ENCODE measurements at regions not wholly inside any gene's neighbourhood (a gene's known extent, or its start where the extent isn't known, plus 50 kb on each side); places are given as distances from the start of the nearest gene placed in this dataset.
"Not testable (repeated sequence)": the region's sequence is repeated elsewhere in the genome, so short reads cannot be mapped to it uniquely, and the experiment has no call there.

DNA sequence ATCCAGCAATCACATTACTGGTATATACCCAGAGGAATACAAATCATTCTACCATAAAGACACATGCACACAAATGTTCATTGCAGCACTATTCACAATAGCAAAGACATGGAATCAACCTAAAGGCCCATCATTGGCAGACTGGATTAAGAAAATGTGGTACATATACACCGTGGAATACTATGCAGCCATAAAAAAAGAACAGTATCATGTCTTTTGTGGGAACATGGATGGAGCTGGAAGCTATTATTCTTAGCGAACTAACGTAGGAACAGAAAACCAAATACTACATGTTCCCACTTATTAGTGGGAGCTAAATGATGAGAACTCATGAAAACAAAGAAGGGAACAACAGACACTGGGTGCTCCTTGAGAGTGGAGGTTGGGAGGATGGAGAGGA lies 60.9 kb downstream of the PGRMC1 start:
- not testable (repeated sequence) for DNase-seq

- DNase-seq = peak in 1 of 56 donors; percentile 0
Measured at GRCh38 chrX:119299812-119300211, 63.7 kb downstream of the PGRMC1 start.

GRCh38 chrX:119303137-119303536 lies 67.1 kb downstream of the PGRMC1 start:
- DNase-seq = no peak

GRCh38 chrX:119325456-119325855 lies 73.7 kb upstream of the SLC25A43 start:
- no peak for DNase-seq

DNA sequence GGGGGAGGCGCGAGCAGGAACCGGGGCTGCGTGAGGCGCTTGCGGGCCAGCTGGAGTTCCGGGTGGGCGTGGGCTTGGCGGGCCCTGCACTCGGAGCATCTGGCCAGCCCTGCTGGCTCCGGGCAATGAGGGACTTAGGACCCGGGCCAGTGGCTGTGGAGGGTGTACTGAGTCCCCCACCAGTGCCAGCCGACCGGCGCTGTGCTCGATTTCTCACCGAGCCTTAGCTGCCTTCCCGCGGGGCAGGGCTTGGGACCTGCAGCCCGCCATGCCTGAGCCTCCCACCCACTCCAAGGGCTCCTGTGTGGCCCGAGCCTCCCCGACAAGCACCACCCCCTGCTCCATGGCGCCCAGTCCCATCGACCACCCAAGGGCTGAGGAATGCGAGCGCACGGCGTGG lies 67.3 kb upstream of the SLC25A43 start:
- DNase-seq = not testable (repeated sequence)

DNA sequence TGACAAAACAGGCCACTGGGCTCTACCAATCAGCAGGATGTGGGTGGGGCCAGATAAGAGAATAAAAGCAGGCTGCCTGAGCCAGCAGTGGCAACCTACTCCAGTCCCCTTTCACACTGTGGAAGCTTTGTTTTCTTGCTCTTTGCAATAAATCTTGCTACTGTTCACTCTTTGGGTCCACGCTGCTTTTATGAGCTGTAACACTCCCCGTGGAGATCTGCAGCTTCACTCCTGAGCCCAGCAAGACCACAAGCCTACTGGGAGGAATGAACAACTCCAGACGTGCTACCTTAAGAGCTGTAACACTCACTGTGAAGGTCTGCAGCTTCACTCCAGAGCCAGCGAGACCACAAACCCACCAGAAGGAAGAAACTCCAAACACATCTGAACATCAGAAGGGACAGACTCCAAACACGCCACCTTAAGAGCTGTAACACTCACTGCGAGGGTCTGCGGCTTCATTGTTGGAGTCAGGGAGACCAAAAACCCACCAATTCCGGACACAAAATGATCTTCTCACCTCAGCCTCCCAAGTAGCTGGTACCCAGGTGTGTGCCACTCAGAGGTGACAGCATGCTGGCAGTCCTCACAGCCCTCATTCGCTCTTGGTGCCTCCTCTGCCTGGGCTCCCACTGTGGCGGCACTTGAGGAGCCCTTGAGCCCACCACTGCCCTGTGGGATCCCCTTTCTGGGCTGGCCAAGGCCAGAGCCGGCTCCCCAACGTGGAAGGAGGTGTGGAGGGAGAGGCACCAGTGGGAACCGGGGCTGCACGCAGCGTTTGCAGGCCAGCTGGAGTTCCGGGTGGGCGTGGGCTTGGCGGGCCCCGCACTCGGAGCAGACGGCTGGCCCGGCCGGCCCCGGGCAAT lies 66.0 kb upstream of the SLC25A43 start:
- not testable (repeated sequence) for DNase-seq

DNA sequence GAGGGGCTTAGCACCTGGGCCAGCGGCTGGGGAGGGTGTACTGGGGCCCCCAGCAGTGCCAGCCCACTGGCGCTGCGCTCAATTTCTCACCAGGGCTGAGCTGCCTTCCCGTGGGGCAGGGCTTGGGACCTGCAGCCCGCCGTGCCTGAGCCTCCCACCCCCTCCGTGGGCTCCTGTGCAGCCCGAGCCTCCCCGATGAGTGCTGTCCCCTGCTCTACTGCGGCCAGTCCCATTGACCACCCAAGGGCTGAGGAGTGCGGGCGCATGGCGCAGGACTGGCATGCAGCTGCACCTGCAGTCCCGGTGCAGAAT lies 65.5 kb upstream of the SLC25A43 start:
- not testable (repeated sequence) for DNase-seq

DNA sequence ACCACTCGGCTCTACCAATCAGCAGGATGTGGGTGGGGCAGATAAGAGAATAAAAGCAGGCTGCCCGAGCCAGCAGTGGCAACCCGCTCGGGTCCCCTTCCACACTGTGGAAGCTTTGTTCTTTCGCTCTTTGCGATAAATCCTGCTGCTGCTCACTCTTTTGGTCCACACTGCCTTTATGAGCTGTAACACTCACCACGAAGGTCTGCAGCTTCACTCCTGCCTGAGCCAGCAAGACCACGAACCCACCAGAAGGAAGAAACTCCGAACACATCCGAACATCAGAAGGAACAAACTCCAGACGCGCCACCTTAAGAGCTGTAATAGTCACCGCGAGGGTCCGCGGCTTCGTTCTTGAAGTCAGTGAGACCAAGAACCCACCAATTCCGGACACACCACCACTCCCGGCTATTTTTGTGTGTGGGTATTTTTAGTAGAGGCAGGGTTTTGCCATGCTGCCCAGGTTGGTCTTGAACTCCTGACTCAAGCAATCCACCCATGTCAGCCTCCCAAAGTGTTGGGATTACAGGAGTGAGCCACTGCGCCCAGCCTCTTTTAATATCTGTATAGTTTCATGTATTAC lies 64.6 kb upstream of the SLC25A43 start:
- DNase-seq = not testable (repeated sequence)

DNA sequence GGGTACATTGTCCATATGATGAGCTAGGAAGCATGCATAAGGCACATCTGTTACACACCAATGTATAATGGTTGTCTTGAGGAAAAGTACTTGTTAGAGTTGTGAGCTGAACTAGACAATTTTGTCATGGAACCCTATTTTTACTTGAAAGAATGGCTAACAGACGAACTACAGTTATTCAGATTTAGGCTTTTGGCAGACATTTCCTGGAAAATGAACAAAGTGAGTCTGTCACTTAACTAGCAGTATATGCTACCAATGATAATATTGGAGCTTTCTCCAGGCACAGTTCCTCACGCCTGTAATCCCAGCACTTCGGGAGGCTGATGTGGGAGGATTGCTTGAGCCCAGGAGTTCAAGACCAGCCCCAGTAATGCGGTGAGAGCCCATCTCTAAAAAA lies 61.9 kb upstream of the SLC25A43 start:
- DNase-seq = no peak

GRCh38 chrX:119340606-119341205 lies 58.4 kb upstream of the SLC25A43 start:
- DNase-seq = no peak

GRCh38 chrX:119343856-119344255 lies 55.3 kb upstream of the SLC25A43 start:
- DNase-seq = no peak

Data from amygdala (tissue), 56 donors.